Aorta (tissue), 5 donors: ENCODE measurements at regions not wholly inside any gene's neighbourhood (a gene's known extent, or its start where the extent isn't known, plus 50 kb on each side); places are given as distances from the start of the nearest gene placed in this dataset.

ENCODE experiments used
- ATAC-seq: fragments of 200-7000 bp; cut with Tn5 transposase; one replicate; pipeline ENCODE4 v1.9.1; 2022; ENCODE audit warnings: moderate library complexity; ENCODE audit not compliant: low FRiP score
- DNase-seq, 2 donors: peaks; one replicate each; pipeline ENCODE4 v3.0.0-alpha.2; 2020
- H3K27ac ChIP-seq, 2 donors: one replicate each; pipeline ENCODE4 v1.5.1; 2013; ENCODE audit warnings: low read length in 2 of 2, mild to moderate bottlenecking in 2 of 2, moderate library complexity in 2 of 2, control low read depth in 1 of 2, inconsistent platforms in 1 of 2, low read depth in 1 of 2
- H3K27me3 ChIP-seq, 2 donors: one replicate each; pipeline ENCODE4 v1.6.1; 2013; ENCODE audit warnings: control low read depth in 1 of 2, low read length in 1 of 2, mild to moderate bottlenecking in 1 of 2, moderate library complexity in 1 of 2; ENCODE audit not compliant: insufficient read depth in 2 of 2, control insufficient read depth in 1 of 2
- H3K36me3 ChIP-seq, 2 donors: one replicate each; pipeline ENCODE4 v1.6.1; 2013; ENCODE audit warnings: control low read depth in 1 of 2, low read length in 1 of 2, mild to moderate bottlenecking in 1 of 2; ENCODE audit not compliant: insufficient read depth in 2 of 2, control insufficient read depth in 1 of 2
- H3K4me1 ChIP-seq, 2 donors: one replicate each; pipeline ENCODE4 v1.6.1; 2013; ENCODE audit warnings: low read length in 2 of 2, control low read depth in 1 of 2, mild to moderate bottlenecking in 1 of 2, moderate library complexity in 1 of 2; ENCODE audit not compliant: insufficient read depth in 2 of 2, control insufficient read depth in 1 of 2
- H3K4me3 ChIP-seq, 2 donors: one replicate each; pipeline ENCODE4 v1.5.1; 2013; ENCODE audit warnings: low read length in 2 of 2, control low read depth in 1 of 2, mild to moderate bottlenecking in 1 of 2
- H3K9me3 ChIP-seq: one replicate; pipeline ENCODE4 v1.6.1; 2013; ENCODE audit warnings: mild to moderate bottlenecking, low read length; ENCODE audit not compliant: control insufficient read depth
- WGBS, 2 donors: extraction: QIAGEN DNeasy Blood & Tissue Kit; methylation state at CpG; one replicate each; pipeline ENCODE4 v1.1.7; 2013; 5-methylcytosine and 5-hydroxymethylcytosine counted together
- intact Hi-C, 2 donors: fragments of 100-400 bp; cut with DNase I; formaldehyde crosslinking; loops; one replicate each; pipeline versions ENCODE4 v1.14.2 to v1.15.0; 2022
- donor health status: healthy with polysubstance abuse.
- donor health status: Bipolar disorder and iron deficiency.
- donor health status: DM: no; HTN: no; CAD: no.
- donor health status: DM: no; HTN: no; CAD: no.
- donor health status: DM: yes; HTN: yes; CAD: no.

DNA sequence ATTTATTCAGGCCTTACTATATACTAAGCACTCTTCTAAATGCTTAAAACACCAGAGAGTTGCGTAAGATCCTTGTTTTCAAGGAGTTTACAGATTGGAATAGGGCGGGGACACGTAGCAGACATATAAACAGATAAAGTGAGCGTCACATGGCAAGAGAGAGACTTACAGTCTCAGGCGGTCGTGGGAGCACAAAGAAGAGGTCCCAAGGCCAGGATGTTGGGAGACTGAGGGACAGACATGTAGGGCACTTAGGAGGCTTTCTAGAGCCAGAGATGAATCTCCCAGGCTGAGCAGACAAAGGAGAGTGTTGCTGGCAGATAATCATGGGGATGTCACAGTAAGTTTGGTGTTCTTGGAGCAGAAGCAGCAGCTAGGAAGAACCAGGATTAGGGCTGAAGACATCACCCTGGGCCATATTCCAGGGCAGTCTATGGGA is 119.1 kb upstream of the ANKFN1 start:
- peaks cover 0 to 1% of the 10 kb centered on the region in 2 donors for H3K27me3 ChIP-seq
- H3K4me3 ChIP-seq: no peak overlapping the region
- H3K4me1 ChIP-seq: no peaks in the 10 kb centered on the region
- no peak overlapping the region for H3K27ac ChIP-seq
- DNase-seq (no peak), ATAC-seq (peak; percentile 79)
- peaks cover 1% of the 10 kb centered on the region for H3K9me3 ChIP-seq
- WGBS, 2 donors: 81 to 82% methylated on average over 6 of the region's 6 CpGs
- no peaks in the 10 kb centered on the region for H3K36me3 ChIP-seq
- intact Hi-C loops: no loop called here

DNA sequence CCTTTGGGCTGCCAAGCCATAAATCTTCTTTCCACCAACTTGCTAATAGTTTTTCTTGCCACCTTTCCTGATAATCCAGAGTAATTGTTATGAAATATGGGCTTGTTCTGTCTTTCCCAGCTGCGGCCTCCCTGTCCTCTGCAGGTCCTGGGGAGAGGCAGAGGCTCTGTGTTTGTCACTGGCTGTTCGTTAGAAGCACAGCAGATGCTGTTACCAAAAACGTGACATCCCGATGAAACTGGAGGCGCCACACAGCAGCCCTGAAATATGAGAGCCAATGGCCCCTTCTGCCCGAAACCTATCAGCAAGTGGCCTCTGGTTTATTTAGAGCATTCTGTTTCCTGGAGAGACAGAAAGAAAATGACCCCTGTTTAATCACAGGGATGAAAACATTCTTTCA is 115.1 kb upstream of the ANKFN1 start:
- no peaks in the 10 kb centered on the region for H3K36me3 ChIP-seq
- H3K27me3 ChIP-seq: peaks cover 0 to 1% of the 10 kb centered on the region in 2 donors
- 8 to 20% methylated on average over 6 of the region's 6 CpGs for WGBS, 2 donors
- H3K4me1 ChIP-seq: no peaks in the 10 kb centered on the region
- H3K9me3 ChIP-seq: no peaks in the 10 kb centered on the region
- H3K4me3 ChIP-seq: no peak overlapping the region
- DNase-seq (no peak), ATAC-seq (no peak)
- intact Hi-C loops: no loop called here
- H3K27ac ChIP-seq: no peak overlapping the region

DNA sequence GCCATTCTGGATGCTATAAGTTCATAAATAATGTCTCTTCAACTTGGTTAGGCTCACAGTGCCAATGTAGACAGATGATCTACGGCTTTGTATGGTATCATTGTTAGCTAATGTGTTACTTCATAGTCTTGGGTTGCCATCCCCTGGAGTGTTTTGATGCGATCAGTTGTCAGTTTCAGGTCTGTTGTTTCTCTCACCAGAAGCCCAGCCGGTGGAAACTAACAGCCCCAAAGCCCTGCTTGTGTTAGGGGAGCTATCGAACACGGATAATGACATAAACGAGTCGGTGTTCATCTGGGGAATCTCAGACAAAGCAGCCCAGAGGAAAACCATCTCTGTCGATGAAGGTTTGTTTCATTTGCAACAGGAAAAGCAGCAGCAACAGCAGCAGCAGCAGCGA is 107.4 kb upstream of the ANKFN1 start:
- Histone ChIP-seq H3K27ac (no peak overlapping the region), H3K4me3 (no peak overlapping the region), H3K9me3 (peaks cover 2% of the 10 kb centered on the region), H3K4me1 (no peaks in the 10 kb centered on the region), H3K36me3 (no peaks in the 10 kb centered on the region), H3K27me3 (peaks cover 0 to 2% of the 10 kb centered on the region in 2 donors)
- ATAC-seq (no peak), DNase-seq (no peak)
- 36 to 41% methylated on average over 9 of the region's 9 CpGs for WGBS, 2 donors
- intact Hi-C loops: no loop called here

DNA sequence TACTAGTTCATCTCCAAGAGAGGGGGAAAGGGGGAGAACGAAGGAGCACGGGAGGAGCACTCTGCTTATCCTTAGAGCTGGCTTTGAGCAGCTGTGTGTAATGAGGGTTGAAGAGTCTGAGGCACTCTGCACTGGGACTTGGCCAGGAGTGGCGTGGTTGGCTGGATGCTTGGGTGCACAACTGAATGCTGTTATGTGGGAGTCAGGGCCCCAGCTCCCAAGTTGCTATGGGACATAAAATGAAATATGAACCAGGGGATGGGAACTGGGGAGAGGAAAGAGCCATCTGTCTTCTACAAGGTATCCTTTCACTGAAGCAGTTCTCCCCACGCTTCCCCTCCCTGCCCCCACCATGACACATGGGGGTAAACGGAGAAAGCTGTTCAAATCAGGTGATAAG is 105.9 kb upstream of the ANKFN1 start:
- no peaks in the 10 kb centered on the region for H3K36me3 ChIP-seq
- no peaks in the 10 kb centered on the region for H3K4me1 ChIP-seq
- no peak for DNase-seq
- H3K27ac ChIP-seq: no peak overlapping the region
- H3K27me3 ChIP-seq: peaks cover 0 to 2% of the 10 kb centered on the region in 2 donors
- H3K4me3 ChIP-seq: no peak overlapping the region
- 28 to 31% methylated on average over 5 of the region's 5 CpGs for WGBS, 2 donors
- ATAC-seq: no peak
- peaks cover 2% of the 10 kb centered on the region for H3K9me3 ChIP-seq
- intact Hi-C loops: no loop called here

DNA sequence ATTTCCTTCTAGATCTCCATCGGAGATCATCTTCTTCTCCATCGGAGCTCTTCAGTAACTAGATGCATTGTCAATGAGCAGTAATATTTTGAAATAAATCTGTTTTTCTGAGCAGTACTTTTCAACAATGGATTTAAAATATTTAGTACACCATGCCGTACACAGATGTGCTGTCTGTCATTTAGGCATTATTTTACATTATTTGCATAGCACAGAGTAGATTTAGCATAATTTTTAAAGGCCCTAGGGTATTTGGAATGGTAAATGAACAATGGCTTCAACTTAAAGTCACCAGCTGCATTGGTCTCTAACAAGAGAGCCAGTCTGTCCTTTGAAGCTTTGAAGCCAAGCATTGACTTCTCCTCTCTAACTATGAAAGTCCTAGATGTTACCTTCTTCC is 95.4 kb upstream of the ANKFN1 start:
- Histone ChIP-seq H3K36me3 (no peaks in the 10 kb centered on the region), H3K27ac (no peak overlapping the region), H3K4me1 (no peaks in the 10 kb centered on the region), H3K27me3 (no peaks in the 10 kb centered on the region), H3K9me3 (peaks cover 2% of the 10 kb centered on the region), H3K4me3 (no peak overlapping the region)
- no peak for ATAC-seq
- no peak for DNase-seq
- intact Hi-C loops: no loop called here
- 90 to 91% methylated on average over 3 of the region's 3 CpGs for WGBS, 2 donors

DNA sequence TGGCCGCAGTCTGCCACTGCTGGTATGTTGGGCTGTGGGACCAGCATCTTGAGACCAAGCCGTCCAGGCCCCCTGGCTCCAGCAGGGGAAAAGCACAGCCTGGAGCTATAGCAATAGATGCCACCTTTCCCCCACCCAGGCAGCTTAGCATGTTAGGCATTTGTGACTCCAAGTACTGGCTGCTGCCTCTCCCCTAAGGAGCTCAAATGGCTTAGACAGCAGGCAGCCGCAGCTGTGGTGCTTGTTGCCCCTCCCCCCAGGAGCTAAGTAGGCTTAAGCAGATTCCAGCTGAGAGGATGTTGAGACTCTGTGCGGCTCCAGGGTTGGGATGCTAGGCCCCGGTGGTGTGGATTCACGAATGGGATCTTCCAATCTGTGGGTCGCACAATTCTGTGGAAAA is 88.8 kb upstream of the ANKFN1 start:
- DNase-seq (no peak), ATAC-seq (no peak)
- intact Hi-C loops: no loop called here
- H3K4me3 ChIP-seq: no peak overlapping the region
- peaks cover 0 to 2% of the 10 kb centered on the region in 2 donors for H3K27me3 ChIP-seq
- H3K36me3 ChIP-seq: no peaks in the 10 kb centered on the region
- no peaks in the 10 kb centered on the region for H3K9me3 ChIP-seq
- H3K27ac ChIP-seq: no peak overlapping the region
- no peaks in the 10 kb centered on the region for H3K4me1 ChIP-seq
- WGBS, 2 donors: 63 to 64% methylated on average over 7 of the region's 7 CpGs

DNA sequence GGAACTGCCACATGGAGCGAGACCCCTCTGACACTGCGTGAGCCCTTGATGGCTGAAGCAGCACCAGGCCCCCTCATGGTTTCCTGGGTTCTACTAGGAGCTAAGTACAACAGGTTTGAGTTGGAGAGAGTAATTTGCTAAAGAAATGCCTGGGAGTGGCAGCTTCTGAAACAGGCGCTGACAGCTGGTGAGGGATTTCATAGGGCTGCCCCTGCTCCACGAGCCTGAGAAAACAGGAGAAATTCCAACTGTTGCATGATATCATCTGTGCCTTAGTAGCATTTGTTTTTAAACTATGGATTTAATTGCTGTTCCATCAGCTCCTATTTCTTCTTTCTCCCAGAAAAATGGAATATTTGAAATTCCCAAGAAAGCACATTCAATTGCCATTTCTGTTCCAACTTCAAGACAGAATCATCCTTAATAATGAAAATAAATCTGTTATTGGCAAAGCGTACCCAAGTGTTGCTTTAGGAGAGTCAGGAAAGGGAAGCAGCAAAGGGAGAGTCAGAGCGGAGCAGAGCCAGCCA is 78.8 kb upstream of the ANKFN1 start:
- no peaks in the 10 kb centered on the region for H3K36me3 ChIP-seq
- H3K27me3 ChIP-seq: no peaks in the 10 kb centered on the region
- peaks cover 4% of the 10 kb centered on the region for H3K9me3 ChIP-seq
- no peak overlapping the region for H3K27ac ChIP-seq
- no peak overlapping the region for H3K4me3 ChIP-seq
- H3K4me1 ChIP-seq: no peaks in the 10 kb centered on the region
- 11 to 25% methylated on average over 6 of the region's 6 CpGs for WGBS, 2 donors
- intact Hi-C loops: no loop called here
- ATAC-seq (no peak), DNase-seq (no peak)

DNA sequence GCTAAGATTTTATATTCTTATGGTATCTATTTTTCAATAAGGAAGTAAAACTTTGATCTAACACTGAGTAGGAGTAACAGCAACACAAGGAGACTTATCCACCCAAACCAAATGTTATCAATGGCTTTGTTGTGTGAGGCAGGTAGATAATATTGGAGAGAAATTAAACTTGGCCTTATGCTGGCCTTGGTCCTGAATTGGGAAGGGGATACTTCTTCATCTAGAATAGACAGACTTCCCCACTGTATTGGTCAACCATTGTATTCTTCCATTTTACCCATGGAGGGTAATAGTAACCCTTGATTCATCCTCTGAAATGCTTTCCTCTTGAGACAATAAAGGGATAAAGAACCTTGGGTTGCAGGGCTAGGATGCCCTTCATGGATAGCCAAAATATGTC is 76.3 kb upstream of the ANKFN1 start:
- DNase-seq (no peak), ATAC-seq (no peak)
- Histone ChIP-seq H3K36me3 (no peaks in the 10 kb centered on the region), H3K27me3 (no peaks in the 10 kb centered on the region), H3K27ac (no peak overlapping the region), H3K4me3 (no peak overlapping the region), H3K9me3 (peaks cover 4% of the 10 kb centered on the region), H3K4me1 (no peaks in the 10 kb centered on the region)
- intact Hi-C loops: no loop called here

DNA sequence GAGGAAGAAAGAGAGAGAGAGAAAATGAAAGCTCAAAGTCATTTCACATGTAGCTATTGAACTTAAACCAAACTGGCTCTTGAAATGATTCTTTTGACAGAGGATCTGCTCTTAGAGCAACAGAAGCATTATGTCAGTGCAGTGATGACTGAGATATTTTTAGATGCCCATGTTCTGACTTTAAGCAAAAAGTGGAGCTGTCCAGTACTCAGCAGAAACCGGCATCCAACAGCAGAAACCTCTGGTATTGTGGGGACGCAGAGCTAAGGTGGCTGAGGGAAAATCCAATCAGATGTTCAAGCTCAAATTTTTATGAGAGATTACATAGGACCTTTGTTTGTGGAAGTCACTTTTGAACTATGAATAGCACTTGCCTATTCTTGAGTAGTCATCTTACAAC is 69.8 kb upstream of the ANKFN1 start:
- WGBS, 2 donors: 8 to 17% methylated on average over 2 of the region's 2 CpGs
- Histone ChIP-seq H3K27me3 (no peaks in the 10 kb centered on the region), H3K27ac (no peak overlapping the region), H3K36me3 (no peaks in the 10 kb centered on the region), H3K4me1 (peaks cover 0 to 1% of the 10 kb centered on the region in 2 donors), H3K9me3 (peaks cover 5% of the 10 kb centered on the region), H3K4me3 (no peak overlapping the region)
- DNase-seq (no peak), ATAC-seq (no peak)
- intact Hi-C loops: no loop called here
